Caco-2 (cell line): ENCODE measurements at regions not wholly inside any gene's neighbourhood (a gene's known extent, or its start where the extent isn't known, plus 50 kb on each side); places are given as distances from the start of the nearest gene placed in this dataset.

Experiments used
- BruUV-seq: library from RNA; stranded (reverse); fragments of 400-500 nt; replicated peaks from 2 replicates; lab custom pipeline; 2021; lab: Mats Ljungman, UMichigan
- CTCF ChIA-PET: fragments of 300-600 bp; sonication (Branson Sonifier 250); formaldehyde crosslinking; loops from one replicate; lab custom pipeline; 2022; ENCODE audit warnings: antibody characterized with exemption; lab: Charles Lee
- POLR2A ChIA-PET: fragments of 300-600 bp; sonication (Branson Sonifier 250); formaldehyde crosslinking; loops from one replicate; lab custom pipeline; 2022; ENCODE audit warnings: antibody characterized with exemption; lab: Charles Lee
- DNase-seq, 2 experiments: peaks; one replicate each; pipeline versions ENCODE4 v3.0.0 to v3.0.0-alpha.2; 2020 to 2022
- H3K27me3 ChIP-seq: replicated peaks from 2 replicates; pipeline ENCODE4 v1.6.0; 2011; ENCODE audit warnings: low read length; ENCODE audit not compliant: control insufficient read depth, insufficient read depth
- H3K36me3 ChIP-seq: 2 replicates; pipeline ENCODE4 v1.5.1; 2011; ENCODE audit warnings: low read length; ENCODE audit not compliant: control insufficient read depth, insufficient read depth
- H3K4me1 ChIP-seq: fragments of 250-450 bp; sonication (Bioruptor Pico); 2 replicates; pipeline ENCODE4 v1.5.1; 2020; ENCODE audit warnings: mild to moderate bottlenecking
- H3K4me3 ChIP-seq: 2 replicates; pipeline ENCODE4 v1.5.1; 2011; ENCODE audit warnings: low read depth, mild to moderate bottlenecking, control low read depth, low read length
- H3K9me3 ChIP-seq: fragments of 250-450 bp; sonication (Bioruptor Pico); 2 replicates; pipeline ENCODE4 v1.5.1; 2020; ENCODE audit warnings: mild to moderate bottlenecking, moderate library complexity
- H3K27ac Mint-ChIP-seq: one replicate; pipeline ENCODE4 v1.8.0; 2022; ENCODE audit warnings: mixed read lengths; ENCODE audit not compliant: unreplicated experiment
- H3K27me3 Mint-ChIP-seq: one replicate; pipeline ENCODE4 v1.8.0; 2022; ENCODE audit warnings: mixed read lengths; ENCODE audit not compliant: insufficient read depth, unreplicated experiment
- H3K36me3 Mint-ChIP-seq: one replicate; pipeline ENCODE4 v1.8.0; 2022; ENCODE audit warnings: mild to moderate bottlenecking, mixed read lengths; ENCODE audit not compliant: insufficient read depth, unreplicated experiment
- H3K4me1 Mint-ChIP-seq: one replicate; pipeline ENCODE4 v1.8.0; 2022; ENCODE audit warnings: low read depth, mixed read lengths; ENCODE audit not compliant: unreplicated experiment
- H3K4me3 Mint-ChIP-seq: one replicate; pipeline ENCODE4 v1.8.0; 2022; ENCODE audit warnings: mild to moderate bottlenecking, moderate library complexity, mixed read lengths; ENCODE audit not compliant: unreplicated experiment
- H3K9me3 Mint-ChIP-seq: one replicate; pipeline ENCODE4 v1.8.0; 2022; ENCODE audit warnings: mixed read lengths; ENCODE audit not compliant: unreplicated experiment
- intact Hi-C: fragments of 100-400 bp; cut with micrococcal nuclease; formaldehyde crosslinking; loops from one replicate; pipeline ENCODE4 v1.10.0; 2022; ENCODE audit not compliant: unreplicated experiment
- TF ChIP-seq, protein P1 (sequence below), 2 experiments: fragments of 200-600 bp in 1 of 2; IDR thresholded peaks; 1 replicate in 1 of 2; 2 replicates in 1 of 2; pipeline versions ENCODE4 v1.5.1 to v1.8.0; 2011 to 2022; ENCODE audit warnings: antibody characterized with exemption in 1 of 2, control low read depth in 1 of 2, inconsistent platforms in 1 of 2, low read depth in 1 of 2, low read length in 1 of 2, mild to moderate bottlenecking in 1 of 2, moderate library complexity in 1 of 2; ENCODE audit not compliant: insufficient read depth in 1 of 2, severe bottlenecking in 1 of 2, unreplicated experiment in 1 of 2

DNA sequence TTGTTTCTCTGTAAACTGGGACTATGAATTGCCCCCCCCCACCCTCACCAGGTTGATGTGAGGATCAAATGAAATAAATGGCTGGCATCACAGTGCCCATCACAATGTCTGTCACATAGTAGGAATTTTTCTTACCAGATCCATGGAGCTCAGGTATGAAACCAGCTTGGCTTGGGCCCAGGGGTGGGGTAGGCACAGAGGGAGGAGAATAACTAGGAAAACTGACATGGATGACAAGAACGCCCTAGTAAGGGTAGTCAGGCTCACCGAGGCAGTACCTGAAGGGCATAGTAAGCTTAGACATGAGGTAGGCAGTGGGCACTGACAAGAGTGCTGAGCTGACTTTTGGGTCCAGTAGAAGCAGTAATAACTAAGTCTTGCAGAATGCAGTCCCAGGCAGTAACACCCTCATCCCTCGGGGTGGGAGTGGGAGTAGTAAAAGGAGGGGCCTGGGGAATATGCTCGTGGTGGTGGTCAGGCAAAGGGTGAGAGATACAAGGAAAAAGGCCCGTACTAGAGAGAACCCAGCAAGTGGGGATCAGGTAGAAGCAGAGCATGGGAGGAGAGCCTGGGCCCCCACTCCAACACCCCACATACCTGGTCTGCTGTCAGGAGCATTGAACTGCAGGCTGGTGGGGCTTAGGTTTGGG lies 155.9 kb upstream of the PJA1 start:
- TF ChIP-seq, protein P1, sequence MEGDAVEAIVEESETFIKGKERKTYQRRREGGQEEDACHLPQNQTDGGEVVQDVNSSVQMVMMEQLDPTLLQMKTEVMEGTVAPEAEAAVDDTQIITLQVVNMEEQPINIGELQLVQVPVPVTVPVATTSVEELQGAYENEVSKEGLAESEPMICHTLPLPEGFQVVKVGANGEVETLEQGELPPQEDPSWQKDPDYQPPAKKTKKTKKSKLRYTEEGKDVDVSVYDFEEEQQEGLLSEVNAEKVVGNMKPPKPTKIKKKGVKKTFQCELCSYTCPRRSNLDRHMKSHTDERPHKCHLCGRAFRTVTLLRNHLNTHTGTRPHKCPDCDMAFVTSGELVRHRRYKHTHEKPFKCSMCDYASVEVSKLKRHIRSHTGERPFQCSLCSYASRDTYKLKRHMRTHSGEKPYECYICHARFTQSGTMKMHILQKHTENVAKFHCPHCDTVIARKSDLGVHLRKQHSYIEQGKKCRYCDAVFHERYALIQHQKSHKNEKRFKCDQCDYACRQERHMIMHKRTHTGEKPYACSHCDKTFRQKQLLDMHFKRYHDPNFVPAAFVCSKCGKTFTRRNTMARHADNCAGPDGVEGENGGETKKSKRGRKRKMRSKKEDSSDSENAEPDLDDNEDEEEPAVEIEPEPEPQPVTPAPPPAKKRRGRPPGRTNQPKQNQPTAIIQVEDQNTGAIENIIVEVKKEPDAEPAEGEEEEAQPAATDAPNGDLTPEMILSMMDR (IDR thresholded peaks at IDR 0.05; ENCODE audit: insufficient read depth in 1 of 2, low read depth in 1 of 2, low read length in 1 of 2, severe bottlenecking in 1 of 2, unreplicated experiment in 1 of 2), result no peak
- Histone ChIP-seq H3K36me3 (no peaks in the 10 kb centered on the region), H3K4me1 (no peaks in the 10 kb centered on the region), H3K9me3 (no peaks in the 10 kb centered on the region), H3K4me3 (no peak overlapping the region), H3K27me3 (no peaks in the 10 kb centered on the region)
- Mint-ChIP-seq H3K4me3 (no peak overlapping the region), H3K27ac (no peak overlapping the region), H3K4me1 (no peaks in the 10 kb centered on the region), H3K36me3 (no peaks in the 10 kb centered on the region), H3K27me3 (no peaks in the 10 kb centered on the region), H3K9me3 (no peaks in the 10 kb centered on the region)
- POLR2A ChIA-PET, result no interaction called here
- CTCF ChIA-PET, result no interaction called here
- intact Hi-C loops, result no loop called here
- DNase-seq, result no peak
- no TSS peak for BruUV-seq

DNA sequence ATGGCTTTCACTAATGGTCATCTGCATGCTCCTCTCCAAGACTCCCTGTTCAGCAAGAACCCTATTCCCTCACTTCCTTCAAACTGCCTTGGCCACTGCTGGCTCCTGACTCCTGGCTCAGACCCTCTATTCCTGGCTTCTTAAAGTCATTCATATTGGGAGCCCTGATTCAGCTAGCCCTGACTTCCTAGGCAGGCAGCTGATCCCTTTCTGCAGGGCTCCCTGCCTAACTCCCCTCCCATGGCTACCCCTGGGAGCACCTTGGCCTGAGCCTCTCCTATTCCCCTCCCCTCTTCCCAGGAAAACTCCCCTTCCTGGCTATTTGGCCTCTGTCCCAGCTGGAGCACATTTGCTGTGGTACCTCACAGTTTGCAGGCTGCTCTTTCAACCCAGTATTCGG lies 154.9 kb upstream of the PJA1 start:
- no peaks in the 10 kb centered on the region for H3K4me1 Mint-ChIP-seq
- Histone ChIP-seq H3K27me3 (no peaks in the 10 kb centered on the region), H3K4me1 (no peaks in the 10 kb centered on the region), H3K36me3 (no peaks in the 10 kb centered on the region), H3K9me3 (no peaks in the 10 kb centered on the region), H3K4me3 (no peak overlapping the region)
- intact Hi-C loops, result no loop called here
- BruUV-seq, result no TSS peak
- ChIA-PET CTCF (no interaction called here), POLR2A (no interaction called here)
- TF ChIP-seq, protein P1 (IDR thresholded peaks at IDR 0.05; ENCODE audit: insufficient read depth in 1 of 2, low read depth in 1 of 2, low read length in 1 of 2, severe bottlenecking in 1 of 2, unreplicated experiment in 1 of 2), result no peak
- H3K9me3 Mint-ChIP-seq, result no peaks in the 10 kb centered on the region
- no peak for DNase-seq
- H3K36me3 Mint-ChIP-seq, result no peaks in the 10 kb centered on the region
- H3K27me3 Mint-ChIP-seq, result no peaks in the 10 kb centered on the region
- no peak overlapping the region for H3K4me3 Mint-ChIP-seq
- no peak overlapping the region for H3K27ac Mint-ChIP-seq

GRCh38 chrX:69319376-69319775 lies 154.1 kb upstream of the PJA1 start:
- CTCF ChIA-PET, result no interaction called here
- Histone ChIP-seq H3K4me1 (no peaks in the 10 kb centered on the region), H3K36me3 (no peaks in the 10 kb centered on the region), H3K4me3 (no peak overlapping the region), H3K9me3 (no peaks in the 10 kb centered on the region), H3K27me3 (no peaks in the 10 kb centered on the region)
- no peaks in the 10 kb centered on the region for H3K27me3 Mint-ChIP-seq
- POLR2A ChIA-PET, result no interaction called here
- DNase-seq, result no peak
- intact Hi-C loops, result no loop called here
- no peaks in the 10 kb centered on the region for H3K4me1 Mint-ChIP-seq
- H3K9me3 Mint-ChIP-seq, result no peaks in the 10 kb centered on the region
- no peaks in the 10 kb centered on the region for H3K36me3 Mint-ChIP-seq
- no peak overlapping the region for H3K27ac Mint-ChIP-seq
- TF ChIP-seq, protein P1 (IDR thresholded peaks at IDR 0.05; ENCODE audit: insufficient read depth in 1 of 2, low read depth in 1 of 2, low read length in 1 of 2, severe bottlenecking in 1 of 2, unreplicated experiment in 1 of 2), result no peak
- no peak overlapping the region for H3K4me3 Mint-ChIP-seq
- no TSS peak for BruUV-seq
